Astrocyte (in vitro differentiated cells and primary cell): ENCODE measurements at regions not wholly inside any gene's neighbourhood (a gene's known extent, or its start where the extent isn't known, plus 50 kb on each side); places are given as distances from the start of the nearest gene placed in this dataset.

ENCODE experiments used
- DNase-seq: peaks from one replicate; pipeline ENCODE4 v3.0.0-alpha.2; 2010; ENCODE audit warnings: low read depth
- FAIRE-seq: peaks from 2 replicates; lab custom pipeline; 2011; peaks lifted over from hg19 to GRCh38; lab: Jason Lieb, UNC
- H2AFZ ChIP-seq: 2 replicates; pipeline ENCODE4 v1.6.0; 2012; ENCODE audit warnings: low read depth, low read length, inconsistent platforms
- H3K27ac ChIP-seq: 2 replicates; pipeline ENCODE4 v1.5.1; 2011; ENCODE audit warnings: low read depth, low read length, inconsistent platforms
- H3K27me3 ChIP-seq: 2 replicates; pipeline ENCODE4 v1.6.0; 2011; ENCODE audit warnings: low read length, inconsistent platforms; ENCODE audit not compliant: insufficient read depth
- H3K36me3 ChIP-seq: 2 replicates; pipeline ENCODE4 v1.5.1; 2011; ENCODE audit warnings: low read length, inconsistent platforms; ENCODE audit not compliant: insufficient read depth
- H3K4me1 ChIP-seq: 2 replicates; pipeline ENCODE4 v1.5.1; 2011; ENCODE audit warnings: low read length, inconsistent platforms; ENCODE audit not compliant: insufficient read depth
- H3K4me2 ChIP-seq: 2 replicates; pipeline ENCODE4 v1.6.0; 2012; ENCODE audit warnings: low read length, inconsistent platforms
- H3K4me3 ChIP-seq: 2 replicates; pipeline ENCODE4 v1.5.1; 2011; ENCODE audit warnings: low read depth, mild to moderate bottlenecking, low read length, inconsistent platforms; ENCODE audit not compliant: insufficient read depth
- H3K79me2 ChIP-seq: 2 replicates; pipeline ENCODE4 v1.6.0; 2012; ENCODE audit warnings: mild to moderate bottlenecking, low read length, inconsistent platforms; ENCODE audit not compliant: insufficient read depth
- H3K9ac ChIP-seq: 2 replicates; pipeline ENCODE4 v1.6.0; 2012; ENCODE audit warnings: mild to moderate bottlenecking, low read length, inconsistent platforms
- H3K9me3 ChIP-seq: 2 replicates; pipeline ENCODE4 v1.5.1; 2012; ENCODE audit warnings: low read depth, mild to moderate bottlenecking, low read length, inconsistent platforms; ENCODE audit not compliant: insufficient read depth
- H4K20me1 ChIP-seq: 2 replicates; pipeline ENCODE4 v1.6.0; 2012; ENCODE audit warnings: low read length, inconsistent platforms; ENCODE audit not compliant: insufficient read depth
- H3K27ac Mint-ChIP-seq: one replicate; pipeline ENCODE4 v1.8.0; 2021; ENCODE audit warnings: mild to moderate bottlenecking, mixed read lengths; ENCODE audit not compliant: unreplicated experiment
- H3K27me3 Mint-ChIP-seq: one replicate; pipeline ENCODE4 v1.8.0; 2021; ENCODE audit warnings: low read depth, mixed read lengths; ENCODE audit not compliant: unreplicated experiment
- H3K36me3 Mint-ChIP-seq: one replicate; pipeline ENCODE4 v1.8.0; 2021; ENCODE audit warnings: low read depth, mixed read lengths; ENCODE audit not compliant: unreplicated experiment
- H3K4me1 Mint-ChIP-seq: one replicate; pipeline ENCODE4 v1.8.0; 2021; ENCODE audit warnings: low read depth, mixed read lengths; ENCODE audit not compliant: unreplicated experiment
- H3K4me3 Mint-ChIP-seq: one replicate; pipeline ENCODE4 v1.8.0; 2021; ENCODE audit warnings: mild to moderate bottlenecking, moderate library complexity, mixed read lengths; ENCODE audit not compliant: unreplicated experiment
- H3K9me3 Mint-ChIP-seq: one replicate; pipeline ENCODE4 v1.8.0; 2021; ENCODE audit warnings: mild to moderate bottlenecking, mixed read lengths; ENCODE audit not compliant: unreplicated experiment
- EZH2 ChIP-seq: IDR thresholded peaks from 2 replicates; pipeline ENCODE4 v1.6.1; 2012; ENCODE audit warnings: mild to moderate bottlenecking, low read length, inconsistent platforms; ENCODE audit not compliant: insufficient read depth
- TF ChIP-seq, protein P1 (sequence below): IDR thresholded peaks from 2 replicates; pipeline ENCODE4 v1.5.1; 2011; ENCODE audit warnings: low read depth, mild to moderate bottlenecking, inconsistent platforms, low read length, moderate library complexity; ENCODE audit not compliant: insufficient read depth

DNA sequence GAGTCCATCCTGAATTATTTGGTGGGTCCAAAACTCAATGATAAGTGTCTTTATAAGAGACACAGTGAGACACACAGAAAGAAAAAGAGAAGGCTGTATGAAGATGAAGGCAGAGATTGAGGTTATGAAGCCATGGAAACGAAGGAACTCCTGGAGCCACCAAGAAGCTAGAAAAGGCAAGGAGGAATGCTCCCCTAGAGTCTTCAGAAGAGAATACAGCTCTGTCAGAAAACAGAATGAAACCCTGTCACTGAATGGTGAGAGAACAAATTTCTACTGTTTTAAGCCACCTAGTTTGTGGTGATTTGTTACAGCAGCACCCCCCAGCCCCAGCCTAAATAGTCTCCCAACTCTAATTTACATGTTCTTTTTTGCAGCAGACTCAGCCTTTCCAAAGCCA lies 635.1 kb downstream of the EPHA7 start:
- TF ChIP-seq EZH2 = no peak
- Mint-ChIP-seq H3K27me3 (no peaks in the 10 kb centered on the region), H3K27ac (no peak overlapping the region), H3K36me3 (no peaks in the 10 kb centered on the region), H3K4me1 (peaks cover 8% of the 10 kb centered on the region), H3K9me3 (peaks cover 2% of the 10 kb centered on the region), H3K4me3 (no peak overlapping the region)
- Histone ChIP-seq H3K4me1 (peaks cover 6% of the 10 kb centered on the region), H3K4me3 (no peak overlapping the region), H3K27ac (no peak overlapping the region), H2AFZ (no peak overlapping the region), H3K9ac (no peak overlapping the region), H3K4me2 (no peak overlapping the region), H3K27me3 (no peaks in the 10 kb centered on the region), H3K36me3 (no peaks in the 10 kb centered on the region), H3K79me2 (no peaks in the 10 kb centered on the region), H3K9me3 (no peaks in the 10 kb centered on the region), H4K20me1 (no peaks in the 10 kb centered on the region)
- no peak for FAIRE-seq
- DNase-seq = no peak

DNA sequence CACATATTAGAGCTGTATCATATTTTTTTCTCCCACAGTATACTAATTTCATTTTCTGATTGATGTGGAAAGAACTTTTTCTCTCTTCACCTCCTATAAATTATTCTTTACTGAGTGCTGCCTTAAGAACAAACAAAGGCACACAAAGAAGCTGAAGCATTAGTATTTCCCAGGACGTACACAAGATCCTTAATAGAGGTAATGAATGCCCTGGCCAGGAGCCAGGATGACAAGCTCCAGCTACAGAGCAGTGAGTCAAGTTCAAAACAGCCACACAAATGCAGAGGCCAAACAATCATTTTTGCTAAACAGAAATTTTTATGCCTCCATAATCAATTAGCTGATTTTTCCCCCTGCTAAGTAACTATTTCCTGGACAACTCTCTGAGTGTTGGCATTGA lies 639.6 kb downstream of the EPHA7 start:
- DNase-seq (peak; percentile 52), FAIRE-seq (no peak)
- Histone ChIP-seq H3K4me2 (peak overlapping the region; percentile 39), H3K4me3 (no peak overlapping the region), H3K4me1 (peaks cover 6% of the 10 kb centered on the region), H3K36me3 (no peaks in the 10 kb centered on the region), H3K27ac (no peak overlapping the region), H4K20me1 (no peaks in the 10 kb centered on the region), H3K9me3 (no peaks in the 10 kb centered on the region), H3K9ac (no peak overlapping the region), H3K79me2 (no peaks in the 10 kb centered on the region), H2AFZ (no peak overlapping the region), H3K27me3 (no peaks in the 10 kb centered on the region)
- H3K4me1 Mint-ChIP-seq = peaks cover 8% of the 10 kb centered on the region
- no peak overlapping the region for H3K4me3 Mint-ChIP-seq
- no peaks in the 10 kb centered on the region for H3K36me3 Mint-ChIP-seq
- H3K27me3 Mint-ChIP-seq = no peaks in the 10 kb centered on the region
- TF ChIP-seq EZH2 = no peak
- TF ChIP-seq, protein P1, sequence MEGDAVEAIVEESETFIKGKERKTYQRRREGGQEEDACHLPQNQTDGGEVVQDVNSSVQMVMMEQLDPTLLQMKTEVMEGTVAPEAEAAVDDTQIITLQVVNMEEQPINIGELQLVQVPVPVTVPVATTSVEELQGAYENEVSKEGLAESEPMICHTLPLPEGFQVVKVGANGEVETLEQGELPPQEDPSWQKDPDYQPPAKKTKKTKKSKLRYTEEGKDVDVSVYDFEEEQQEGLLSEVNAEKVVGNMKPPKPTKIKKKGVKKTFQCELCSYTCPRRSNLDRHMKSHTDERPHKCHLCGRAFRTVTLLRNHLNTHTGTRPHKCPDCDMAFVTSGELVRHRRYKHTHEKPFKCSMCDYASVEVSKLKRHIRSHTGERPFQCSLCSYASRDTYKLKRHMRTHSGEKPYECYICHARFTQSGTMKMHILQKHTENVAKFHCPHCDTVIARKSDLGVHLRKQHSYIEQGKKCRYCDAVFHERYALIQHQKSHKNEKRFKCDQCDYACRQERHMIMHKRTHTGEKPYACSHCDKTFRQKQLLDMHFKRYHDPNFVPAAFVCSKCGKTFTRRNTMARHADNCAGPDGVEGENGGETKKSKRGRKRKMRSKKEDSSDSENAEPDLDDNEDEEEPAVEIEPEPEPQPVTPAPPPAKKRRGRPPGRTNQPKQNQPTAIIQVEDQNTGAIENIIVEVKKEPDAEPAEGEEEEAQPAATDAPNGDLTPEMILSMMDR = no peak
- peak overlapping the region; percentile 35 for H3K27ac Mint-ChIP-seq
- H3K9me3 Mint-ChIP-seq = peaks cover 2% of the 10 kb centered on the region

DNA sequence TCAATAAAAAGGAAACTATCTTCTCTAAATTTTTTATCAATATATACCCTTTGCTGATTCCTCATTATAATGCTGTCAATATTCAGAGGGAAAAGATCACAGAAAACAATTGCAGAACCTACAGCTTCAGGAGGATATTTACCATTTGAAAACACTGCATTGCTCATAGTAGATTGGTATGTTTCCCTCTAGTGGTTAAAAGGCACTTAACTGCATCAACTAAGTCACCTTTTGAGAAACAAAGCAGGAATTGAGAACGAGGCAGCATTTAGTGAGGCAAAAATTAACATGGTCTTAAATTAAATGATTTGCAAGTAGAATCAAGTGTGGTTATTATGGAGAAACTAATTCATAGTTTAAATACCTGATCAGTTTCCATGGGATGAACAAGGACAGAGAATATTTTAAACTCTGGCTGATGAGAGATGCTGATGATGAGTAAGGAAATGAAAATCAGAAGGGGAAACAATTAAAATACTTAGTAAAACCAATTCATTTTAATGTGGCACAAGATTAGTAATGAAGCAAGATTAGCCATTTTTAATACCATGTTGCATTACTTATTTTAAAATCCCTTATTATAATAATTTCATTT lies 642.1 kb downstream of the EPHA7 start:
- H3K9me3 ChIP-seq = no peaks in the 10 kb centered on the region
- no peaks in the 10 kb centered on the region for H3K27me3 ChIP-seq
- no peaks in the 10 kb centered on the region for H4K20me1 ChIP-seq
- H2AFZ ChIP-seq = no peak overlapping the region
- H3K36me3 ChIP-seq = no peaks in the 10 kb centered on the region
- peaks cover 6% of the 10 kb centered on the region for H3K4me1 ChIP-seq
- H3K27ac ChIP-seq = no peak overlapping the region
- H3K4me1 Mint-ChIP-seq = peaks cover 8% of the 10 kb centered on the region
- no peak overlapping the region for H3K4me3 ChIP-seq
- no peak overlapping the region for H3K9ac ChIP-seq
- no peaks in the 10 kb centered on the region for H3K9me3 Mint-ChIP-seq
- H3K4me3 Mint-ChIP-seq = no peak overlapping the region
- H3K27me3 Mint-ChIP-seq = no peaks in the 10 kb centered on the region
- DNase-seq = peak; percentile 29
- no peak for FAIRE-seq
- no peak overlapping the region for H3K4me2 ChIP-seq
- no peaks in the 10 kb centered on the region for H3K36me3 Mint-ChIP-seq
- TF ChIP-seq, protein P1 = peak; percentile 72
- TF ChIP-seq EZH2 = no peak
- H3K79me2 ChIP-seq = no peaks in the 10 kb centered on the region
- H3K27ac Mint-ChIP-seq = no peak overlapping the region
